NCI-H2029 treated with DMSO at 0.1 percent for 48 hours (cell line): ENCODE measurements at regions not wholly inside any gene's neighbourhood (a gene's known extent, or its start where the extent isn't known, plus 50 kb on each side); places are given as distances from the start of the nearest gene placed in this dataset.
"Not testable (repeated sequence)": the region's sequence is repeated elsewhere in the genome, so short reads cannot be mapped to it uniquely, and the experiment has no call there.

ENCODE experiments used
- DNase-seq: peaks from one replicate; lab custom pipeline; 2025; lab: John Stamatoyannopoulos, UW

DNA sequence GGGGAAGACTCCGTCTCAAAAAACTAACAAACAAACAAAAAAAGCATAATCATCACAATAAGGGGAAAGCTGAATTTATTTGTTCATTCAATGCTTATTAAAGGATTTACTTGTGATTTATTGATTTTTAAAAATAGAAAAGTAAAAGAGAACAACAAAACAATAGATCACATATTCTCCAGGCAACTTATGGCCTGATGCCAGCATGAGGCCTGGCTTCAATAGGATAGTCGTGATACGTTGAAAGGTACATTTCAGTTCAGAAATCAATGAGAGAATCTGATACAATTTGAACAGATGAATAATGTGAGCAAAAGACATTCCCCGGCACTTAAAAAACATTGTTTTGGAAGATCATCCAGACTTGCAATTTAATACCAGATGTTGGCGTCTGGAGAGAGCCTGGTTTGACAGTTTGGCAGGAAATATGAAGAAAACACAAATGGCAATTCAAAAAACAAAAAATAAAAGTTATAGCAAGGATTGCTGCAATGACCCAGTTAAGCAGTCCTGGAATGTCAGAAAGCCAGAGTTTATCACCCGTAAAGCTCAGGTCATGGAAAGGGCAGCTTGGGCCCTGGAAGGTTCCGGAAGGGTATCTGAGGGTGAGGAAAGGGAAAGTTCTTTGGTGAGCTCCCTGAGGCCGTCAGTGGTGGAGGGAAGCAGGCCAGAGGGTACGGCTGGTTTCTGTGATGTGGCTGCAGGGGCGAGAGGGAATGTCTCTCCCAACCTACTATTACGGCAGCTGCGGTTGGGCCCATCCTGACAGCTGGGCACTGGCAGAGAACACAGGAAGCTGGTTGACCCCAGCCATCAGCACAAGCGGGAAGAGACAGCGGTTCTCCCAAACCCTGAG lies 230.2 kb upstream of the HES1 start:
- DNase-seq = no peak

- no peak for DNase-seq
Measured at GRCh38 chr3:193906849-193907410, 229.0 kb upstream of the HES1 start.

- no peak for DNase-seq
Measured at GRCh38 chr3:193908181-193908744, 227.7 kb upstream of the HES1 start.

DNA sequence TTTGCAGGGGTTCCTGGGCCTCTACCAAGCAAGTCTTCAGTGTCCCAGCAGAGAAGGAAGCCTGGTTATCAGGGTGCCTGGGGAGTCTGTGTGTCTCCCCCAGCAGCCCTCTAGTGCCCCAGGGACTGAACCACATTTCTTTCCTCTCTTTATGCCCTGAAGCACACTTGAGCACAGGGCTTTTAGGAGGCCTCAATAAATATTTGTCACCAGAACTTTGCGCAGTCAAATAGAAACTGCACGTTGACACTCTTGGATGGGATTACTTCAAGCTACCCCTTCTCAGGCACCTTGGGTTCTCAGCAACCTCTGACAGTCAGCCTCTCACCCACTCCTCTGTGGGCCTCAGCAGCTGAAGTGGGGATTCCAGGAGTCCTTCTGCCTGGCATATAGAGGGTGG lies 226.6 kb upstream of the HES1 start:
- no peak for DNase-seq

DNA sequence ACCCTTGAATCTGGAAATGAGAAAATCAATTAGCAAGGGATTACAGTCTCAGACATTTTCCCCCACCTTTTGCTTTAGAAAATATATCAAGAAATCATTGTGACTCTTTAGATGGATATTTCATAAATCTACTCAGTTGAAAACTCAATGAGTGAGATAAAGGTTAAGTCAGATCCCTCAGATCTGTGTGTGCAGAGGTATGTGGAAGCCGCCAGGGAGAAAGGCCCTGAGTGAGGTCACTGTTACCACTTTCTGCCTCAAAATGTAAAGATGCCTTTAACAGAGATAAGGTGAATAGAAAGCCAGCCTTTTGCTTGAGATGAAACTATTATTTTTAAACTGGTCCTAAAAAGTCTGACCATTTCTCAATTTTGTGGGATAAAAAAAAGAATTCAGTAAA lies 225.6 kb upstream of the HES1 start:
- DNase-seq = no peak

- DNase-seq = no peak
Measured at GRCh38 chr3:193910886-193911738, 224.8 kb upstream of the HES1 start.

GRCh38 chr3:193911784-193912340 lies 224.1 kb upstream of the HES1 start:
- DNase-seq = no peak

- DNase-seq = no peak
Measured at GRCh38 chr3:193912621-193913178, 223.2 kb upstream of the HES1 start.

DNA sequence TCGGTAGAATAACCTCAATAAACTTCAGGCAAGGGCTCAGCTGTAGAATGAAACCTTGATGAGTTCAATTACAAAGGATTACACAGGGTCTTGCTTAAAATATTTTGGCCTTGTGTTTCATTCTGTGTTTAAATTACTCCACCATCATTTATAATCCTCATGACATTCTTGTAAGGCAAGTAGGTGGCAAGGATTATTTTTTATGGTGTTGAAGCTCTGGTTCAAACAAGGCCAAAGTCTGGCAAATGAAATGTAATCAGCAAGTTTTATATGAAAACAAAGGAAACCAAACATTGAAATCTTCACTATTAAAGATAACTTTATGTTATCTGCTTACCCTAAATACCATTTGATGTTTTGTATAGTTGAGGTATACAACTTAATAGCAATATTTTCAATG lies 221.3 kb upstream of the HES1 start:
- DNase-seq = no peak

- no peak for DNase-seq
Measured at GRCh38 chr3:193915099-193915498, 220.8 kb upstream of the HES1 start.

DNA sequence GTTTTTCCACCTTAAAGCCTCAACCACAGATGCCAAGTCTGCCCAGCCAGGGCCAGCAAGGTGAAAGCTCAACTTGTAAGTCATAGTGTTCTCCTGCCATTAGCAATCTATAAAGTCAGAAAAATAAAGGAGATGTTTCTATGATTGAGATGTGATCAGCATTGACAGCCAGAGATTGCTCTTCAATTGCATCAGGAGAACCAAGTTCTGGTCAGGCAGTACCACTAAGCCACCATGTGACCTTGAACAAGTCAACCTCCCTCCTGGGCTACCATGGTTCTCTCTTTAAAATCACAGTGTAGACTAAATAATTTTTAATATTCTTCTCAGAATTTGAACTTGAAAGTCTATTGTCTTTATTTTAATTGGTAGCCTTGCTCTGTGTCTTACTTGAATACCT lies 220.3 kb upstream of the HES1 start:
- DNase-seq = no peak

DNA sequence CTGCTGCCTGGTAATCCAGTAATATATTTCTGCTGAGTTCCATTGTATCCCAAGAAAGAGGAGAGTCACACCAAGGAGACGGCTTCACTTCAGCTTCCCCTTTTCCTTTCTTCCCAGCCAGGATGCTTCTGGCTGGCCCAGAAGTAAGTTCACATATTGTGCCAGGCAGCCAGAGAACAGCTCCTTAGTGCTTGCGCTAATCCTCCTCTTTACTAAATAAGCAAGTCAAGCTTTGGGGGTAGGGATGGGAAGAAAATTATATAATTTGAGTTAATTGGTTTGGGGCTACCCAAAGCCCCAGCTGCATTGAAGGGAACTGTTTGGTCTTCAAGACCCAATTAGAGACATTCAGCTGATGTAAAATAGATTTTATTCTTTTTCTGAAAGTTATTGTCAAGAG lies 218.8 kb upstream of the HES1 start:
- no peak for DNase-seq

GRCh38 chr3:193921465-193921864 lies 214.5 kb upstream of the HES1 start:
- no peak for DNase-seq

DNA sequence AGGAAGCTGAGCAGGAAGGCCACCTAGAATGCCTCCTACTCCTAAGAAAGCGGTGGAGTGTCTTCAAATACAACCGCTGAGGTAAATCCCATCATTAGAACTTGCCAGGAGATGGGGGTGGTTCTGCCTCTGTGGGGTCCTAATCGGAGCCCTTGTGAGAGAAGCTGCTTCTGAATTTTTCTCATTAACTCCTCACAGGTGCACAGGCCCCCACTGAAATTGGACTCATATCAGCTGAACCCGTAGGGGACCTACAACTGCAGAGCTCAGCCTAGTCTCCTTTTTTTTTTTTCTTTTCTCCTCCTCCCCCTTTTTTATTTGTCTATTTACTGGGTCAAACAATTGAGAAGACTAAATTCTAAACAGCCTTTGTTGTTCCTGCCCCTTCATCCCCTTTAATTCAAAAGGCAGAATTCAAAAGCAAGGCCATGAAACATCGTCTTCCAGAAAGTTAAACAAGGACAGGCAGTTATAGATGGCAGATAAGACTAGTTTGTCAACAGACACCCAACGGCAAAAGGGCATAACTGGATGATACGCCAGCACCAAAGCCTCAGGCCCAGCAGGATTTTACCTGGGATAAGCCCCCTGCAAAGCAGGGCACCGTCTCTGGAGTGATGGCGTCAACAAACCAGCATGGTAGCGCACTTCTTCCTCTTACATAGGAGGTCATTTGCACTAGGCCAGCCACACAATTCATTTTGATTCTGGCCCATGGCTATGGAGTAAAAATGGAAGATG lies 213.7 kb upstream of the HES1 start:
- DNase-seq = no peak

DNA sequence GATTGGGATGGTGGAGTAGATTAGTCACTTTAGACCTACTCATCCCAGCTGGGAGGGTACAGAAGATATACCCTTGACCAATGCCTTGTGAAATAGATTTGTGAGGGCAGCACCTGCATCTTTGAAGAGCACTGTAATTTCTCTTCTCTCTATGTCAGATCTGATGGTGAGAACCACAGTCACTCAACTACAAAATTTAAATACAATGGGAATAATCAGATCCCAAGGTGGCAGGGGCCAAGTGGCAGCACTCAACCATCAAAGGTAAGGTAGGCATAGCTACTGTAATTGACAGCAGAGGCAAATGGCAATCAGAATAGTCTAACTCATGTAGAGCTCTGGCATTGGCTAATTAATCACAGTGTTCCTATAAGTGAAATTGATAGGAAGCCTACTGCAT lies 212.0 kb upstream of the HES1 start:
- DNase-seq = not testable (repeated sequence)

GRCh38 chr3:193926071-193926470 lies 209.9 kb upstream of the HES1 start:
- not testable (repeated sequence) for DNase-seq

DNA sequence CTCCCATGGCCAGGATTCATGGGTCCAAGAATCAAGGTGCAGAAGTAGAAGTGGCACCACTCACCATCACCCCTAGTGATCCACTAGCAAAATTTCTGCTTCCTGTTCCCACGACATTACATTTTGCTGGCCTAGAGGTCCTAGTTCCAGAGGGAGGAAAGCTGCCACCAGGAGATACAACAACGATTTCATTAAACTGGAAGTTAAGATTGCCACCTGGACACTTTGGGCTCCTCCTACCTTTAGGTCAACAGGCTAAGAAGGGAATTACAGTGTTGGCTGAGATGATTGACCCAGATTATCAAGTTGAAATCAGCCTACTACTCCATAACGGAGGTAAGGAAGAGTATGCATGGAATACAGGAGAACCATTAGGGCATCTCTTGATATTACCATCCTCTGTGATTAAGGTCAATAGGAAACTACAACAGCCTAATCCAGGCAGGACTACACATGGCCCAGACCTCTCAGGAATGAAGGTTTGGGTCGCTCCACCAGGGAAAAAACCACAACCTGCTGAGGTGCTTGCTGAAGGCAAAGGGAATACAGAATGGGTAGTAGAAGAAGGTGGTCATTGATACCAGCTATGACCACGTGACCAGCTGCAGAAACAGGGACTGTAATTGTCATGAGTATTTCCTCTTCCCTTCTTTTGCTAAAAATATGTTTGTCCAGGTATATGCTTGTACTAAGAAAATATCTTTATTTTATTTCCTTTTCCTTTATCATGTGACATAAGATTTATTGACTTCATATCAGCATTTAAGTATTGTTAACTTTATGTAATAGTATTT lies 208.3 kb upstream of the HES1 start:
- DNase-seq = not testable (repeated sequence)

DNA sequence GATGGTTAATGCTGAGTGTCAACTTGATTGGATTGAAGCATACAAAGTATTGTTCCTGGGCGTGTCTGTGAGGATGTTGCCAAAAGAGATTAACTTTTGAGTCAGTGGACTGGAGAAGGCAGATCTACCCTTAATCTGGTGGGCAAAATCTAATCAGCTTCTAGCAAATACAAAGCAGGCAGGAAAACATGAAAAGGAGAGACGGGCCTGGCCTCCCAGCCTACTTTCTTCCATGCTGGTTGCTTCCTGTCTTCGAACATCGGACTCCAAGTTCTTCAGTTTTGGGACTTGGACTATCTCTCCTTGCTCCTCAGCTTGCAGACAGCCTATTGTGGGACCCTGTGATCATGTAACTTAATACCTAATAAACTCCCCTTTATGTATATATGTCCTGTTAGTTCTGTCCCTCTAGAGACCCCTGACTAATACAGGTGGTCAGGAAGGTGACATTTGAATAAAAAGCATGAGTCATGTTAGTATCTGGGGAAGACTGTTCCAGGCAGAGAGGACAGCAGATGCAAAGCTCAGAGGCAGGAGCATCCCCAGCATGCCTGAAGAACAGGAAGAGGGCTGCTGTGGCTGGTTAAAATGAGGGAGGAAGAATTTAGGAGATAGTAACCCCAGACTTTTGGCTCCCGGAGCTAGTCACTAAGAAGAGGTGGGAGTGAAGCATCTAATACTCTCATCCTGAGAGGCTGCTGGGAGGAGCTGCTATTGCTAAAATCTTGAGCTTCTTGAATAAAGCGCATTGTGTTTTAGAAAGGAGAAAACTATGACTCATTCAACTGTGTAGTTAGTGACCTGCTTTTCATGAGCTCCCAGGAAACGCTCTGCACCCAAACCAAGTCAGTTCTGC lies 207.4 kb upstream of the HES1 start:
- DNase-seq = no peak

- DNase-seq = no peak
Measured at GRCh38 chr3:193929373-193929772, 206.6 kb upstream of the HES1 start.
